Upper lobe of right lung (tissue), 1 donor: ENCODE measurements at regions not wholly inside any gene's neighbourhood (a gene's known extent, or its start where the extent isn't known, plus 50 kb on each side); places are given as distances from the start of the nearest gene placed in this dataset.

ENCODE experiments used
- ATAC-seq: fragments of 200-7000 bp; cut with Tn5 transposase; one replicate; pipeline ENCODE4 v1.9.1; 2020; ENCODE audit warnings: mild to moderate bottlenecking, moderate library complexity
- DNase-seq: peaks from one replicate; pipeline ENCODE4 v3.0.0-alpha.2; 2020
- H3K27ac ChIP-seq: fragments of 200-600 bp; one replicate; pipeline ENCODE4 v1.8.0; 2022
- H3K27me3 ChIP-seq: fragments of 200-600 bp; one replicate; pipeline ENCODE4 v1.8.0; 2022; ENCODE audit warnings: mild to moderate bottlenecking
- H3K36me3 ChIP-seq: fragments of 200-600 bp; one replicate; pipeline ENCODE4 v1.8.0; 2022
- H3K4me1 ChIP-seq: fragments of 200-600 bp; one replicate; pipeline ENCODE4 v1.8.0; 2022
- H3K4me3 ChIP-seq: fragments of 200-600 bp; one replicate; pipeline ENCODE4 v1.8.0; 2022; ENCODE audit warnings: mild to moderate bottlenecking
- H3K9me3 ChIP-seq: fragments of 200-600 bp; one replicate; pipeline ENCODE4 v1.8.0; 2022
- intact Hi-C: fragments of 100-400 bp; cut with DNase I; formaldehyde crosslinking; loops from one replicate; pipeline ENCODE4 v1.11.0; 2022
- TF ChIP-seq, protein P1 (sequence below): fragments of 200-600 bp; IDR thresholded peaks from one replicate; pipeline ENCODE4 v1.8.0; 2022; ENCODE audit warnings: antibody characterized with exemption
- donor health status: DM: no; HTN: yes; CAD: no; lungs with severe emphysema.

DNA sequence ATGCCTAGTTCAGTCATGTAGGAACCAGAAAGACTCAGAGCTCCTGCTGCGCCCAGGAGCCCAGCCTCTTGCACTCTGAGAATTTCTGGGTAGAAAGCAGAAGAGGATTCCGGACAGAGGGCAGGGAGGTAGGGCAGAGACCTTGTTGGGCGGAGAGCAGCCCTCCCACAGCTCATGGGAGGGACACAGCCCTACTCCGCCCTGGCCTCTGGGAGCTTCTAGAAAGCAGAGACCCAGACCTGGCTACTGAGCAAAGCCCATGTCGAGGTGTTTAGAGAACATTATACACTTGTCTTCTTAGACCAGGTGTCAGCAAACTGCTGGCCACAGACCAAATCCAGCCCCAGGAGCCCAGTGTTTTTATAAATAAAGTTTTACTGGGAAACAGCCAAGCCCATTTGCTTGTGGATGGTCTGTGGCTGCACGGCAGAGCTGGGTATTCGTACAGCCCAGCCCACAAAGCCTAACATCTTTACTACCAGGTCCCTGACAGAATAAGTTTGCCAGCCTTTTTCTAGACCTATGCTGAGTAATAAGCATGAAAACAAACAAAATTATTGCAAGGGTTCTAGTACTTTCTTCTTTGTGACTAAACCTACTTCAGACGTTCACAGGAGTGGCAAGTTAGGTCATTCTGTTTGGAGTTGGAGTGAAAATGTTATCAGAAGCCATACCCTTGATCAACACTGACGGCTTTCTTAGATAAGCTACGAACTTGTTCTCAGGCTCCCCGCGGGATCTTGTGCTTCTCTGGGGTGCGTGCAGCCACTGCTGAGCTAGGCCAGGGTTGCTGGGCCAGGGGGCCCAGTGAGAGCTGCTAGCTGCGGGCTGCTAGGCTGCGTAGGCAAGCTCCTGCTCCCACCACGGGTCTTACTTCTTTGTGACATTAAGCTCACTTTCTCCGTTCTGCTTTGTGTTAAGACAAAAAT, 235.1 kb upstream of the FOXQ1 start:
- H3K9me3 ChIP-seq = no peaks in the 10 kb centered on the region
- intact Hi-C loops = no loop called here
- H3K27ac ChIP-seq = no peak overlapping the region
- H3K4me3 ChIP-seq = no peak overlapping the region
- H3K27me3 ChIP-seq = no peaks in the 10 kb centered on the region
- DNase-seq (no peak), ATAC-seq (peak; percentile 59)
- TF ChIP-seq, protein P1, sequence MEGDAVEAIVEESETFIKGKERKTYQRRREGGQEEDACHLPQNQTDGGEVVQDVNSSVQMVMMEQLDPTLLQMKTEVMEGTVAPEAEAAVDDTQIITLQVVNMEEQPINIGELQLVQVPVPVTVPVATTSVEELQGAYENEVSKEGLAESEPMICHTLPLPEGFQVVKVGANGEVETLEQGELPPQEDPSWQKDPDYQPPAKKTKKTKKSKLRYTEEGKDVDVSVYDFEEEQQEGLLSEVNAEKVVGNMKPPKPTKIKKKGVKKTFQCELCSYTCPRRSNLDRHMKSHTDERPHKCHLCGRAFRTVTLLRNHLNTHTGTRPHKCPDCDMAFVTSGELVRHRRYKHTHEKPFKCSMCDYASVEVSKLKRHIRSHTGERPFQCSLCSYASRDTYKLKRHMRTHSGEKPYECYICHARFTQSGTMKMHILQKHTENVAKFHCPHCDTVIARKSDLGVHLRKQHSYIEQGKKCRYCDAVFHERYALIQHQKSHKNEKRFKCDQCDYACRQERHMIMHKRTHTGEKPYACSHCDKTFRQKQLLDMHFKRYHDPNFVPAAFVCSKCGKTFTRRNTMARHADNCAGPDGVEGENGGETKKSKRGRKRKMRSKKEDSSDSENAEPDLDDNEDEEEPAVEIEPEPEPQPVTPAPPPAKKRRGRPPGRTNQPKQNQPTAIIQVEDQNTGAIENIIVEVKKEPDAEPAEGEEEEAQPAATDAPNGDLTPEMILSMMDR = no peak
- H3K4me1 ChIP-seq = peaks cover 13% of the 10 kb centered on the region
- H3K36me3 ChIP-seq = no peaks in the 10 kb centered on the region

DNA sequence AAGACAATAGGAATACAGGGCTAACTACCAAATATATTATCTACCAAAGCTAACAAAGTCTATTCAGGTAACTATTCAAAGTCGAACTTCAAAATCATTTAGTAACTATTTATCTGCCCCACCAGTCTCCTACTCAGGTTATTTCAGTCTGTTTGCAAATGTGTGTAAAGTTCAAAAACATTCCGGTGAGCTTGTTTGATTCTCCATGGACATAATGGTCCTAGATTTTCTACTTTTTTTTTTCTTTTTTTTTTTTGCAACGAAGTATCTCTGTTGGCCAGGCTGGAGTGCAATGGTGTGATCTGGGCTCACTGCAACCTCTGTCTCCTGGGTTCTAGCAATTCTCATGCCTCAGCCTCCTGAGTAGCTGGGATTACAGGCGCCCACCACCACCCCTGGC, 236.0 kb upstream of the FOXQ1 start:
- DNase-seq (no peak), ATAC-seq (no peak)
- H3K9me3 ChIP-seq = no peaks in the 10 kb centered on the region
- TF ChIP-seq, protein P1 = no peak
- no peaks in the 10 kb centered on the region for H3K27me3 ChIP-seq
- H3K27ac ChIP-seq = no peak overlapping the region
- intact Hi-C loops = no loop called here
- peaks cover 5% of the 10 kb centered on the region for H3K4me1 ChIP-seq
- H3K36me3 ChIP-seq = no peaks in the 10 kb centered on the region
- H3K4me3 ChIP-seq = no peak overlapping the region

DNA sequence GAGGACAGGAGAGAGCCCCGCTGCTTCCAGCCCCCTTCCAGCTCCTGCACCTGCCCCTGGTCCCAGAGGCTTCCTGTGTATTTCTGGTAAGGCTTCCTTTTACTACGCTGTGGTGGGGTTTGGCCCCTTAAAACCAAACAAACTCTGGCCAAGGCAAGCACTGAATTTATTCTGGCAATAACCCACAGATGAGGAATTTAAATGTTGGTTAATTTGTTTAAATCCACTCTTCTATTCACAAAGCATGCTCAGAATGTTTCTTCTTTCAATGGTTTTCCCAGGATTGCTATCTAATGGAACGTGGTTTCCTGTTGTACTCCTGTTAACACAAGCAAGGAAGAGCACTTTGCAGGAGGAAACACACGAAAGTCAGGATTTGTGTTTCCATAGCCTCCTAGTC, 236.5 kb upstream of the FOXQ1 start:
- Histone ChIP-seq H3K4me3 (no peak overlapping the region), H3K9me3 (no peaks in the 10 kb centered on the region), H3K27ac (no peak overlapping the region), H3K36me3 (no peaks in the 10 kb centered on the region), H3K4me1 (peaks cover 4% of the 10 kb centered on the region), H3K27me3 (no peaks in the 10 kb centered on the region)
- intact Hi-C loops = no loop called here
- TF ChIP-seq, protein P1 = no peak
- ATAC-seq (no peak), DNase-seq (no peak)

DNA sequence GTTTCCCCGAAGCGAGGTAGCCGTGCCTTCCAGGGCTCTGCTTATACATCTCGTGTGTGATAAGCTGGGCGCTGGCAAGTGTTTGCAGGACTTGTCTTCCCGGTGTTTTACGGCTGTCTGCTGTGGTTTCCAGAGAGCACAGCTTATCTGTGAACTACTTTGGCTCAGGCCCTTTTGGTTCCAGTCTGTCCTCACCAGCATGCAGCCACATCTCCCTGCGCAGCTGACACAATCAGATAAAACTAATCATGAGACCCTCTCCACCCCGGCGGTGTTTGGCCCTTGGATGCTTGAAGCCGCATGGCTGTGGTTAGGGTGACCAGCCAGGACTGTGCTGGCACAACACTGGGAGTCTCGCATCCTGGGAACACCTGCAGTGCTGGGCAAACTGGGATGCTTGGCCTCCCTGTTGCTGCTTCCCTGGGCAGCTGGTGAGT, 241.8 kb upstream of the FOXQ1 start:
- Histone ChIP-seq H3K4me1 (no peaks in the 10 kb centered on the region), H3K4me3 (no peak overlapping the region), H3K36me3 (no peaks in the 10 kb centered on the region), H3K9me3 (no peaks in the 10 kb centered on the region), H3K27ac (no peak overlapping the region), H3K27me3 (no peaks in the 10 kb centered on the region)
- ATAC-seq (peak; percentile 38), DNase-seq (no peak)
- TF ChIP-seq, protein P1 = no peak
- intact Hi-C loops = no loop called here

DNA sequence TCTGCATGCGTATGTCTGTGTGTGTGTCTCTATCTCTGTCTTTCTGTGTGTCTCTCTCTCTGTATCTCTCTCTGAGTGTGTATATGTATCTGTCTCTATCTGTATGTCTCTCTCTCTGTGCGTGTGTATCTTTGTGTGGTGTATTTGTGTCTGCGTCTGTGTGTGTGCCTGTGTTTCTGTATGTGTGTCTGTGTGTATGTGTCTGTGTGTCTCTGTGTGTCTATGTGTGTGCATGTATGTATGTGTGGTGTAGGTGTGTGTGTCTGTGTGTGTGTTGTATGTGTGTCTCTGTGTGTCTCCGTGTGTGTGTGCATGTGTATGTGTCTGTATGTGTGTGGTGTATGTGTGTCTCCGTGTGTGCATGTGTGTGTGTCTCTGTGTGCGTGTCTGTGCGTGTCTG, 243.0 kb upstream of the FOXQ1 start:
- H3K9me3 ChIP-seq = no peaks in the 10 kb centered on the region
- H3K27me3 ChIP-seq = no peaks in the 10 kb centered on the region
- DNase-seq (no peak), ATAC-seq (no peak)
- H3K4me1 ChIP-seq = no peaks in the 10 kb centered on the region
- H3K4me3 ChIP-seq = no peak overlapping the region
- no peak overlapping the region for H3K27ac ChIP-seq
- TF ChIP-seq, protein P1 = no peak
- H3K36me3 ChIP-seq = no peaks in the 10 kb centered on the region
- intact Hi-C loops = no loop called here
